HG02943 (cell line): ENCODE measurements at regions not wholly inside any gene's neighbourhood (a gene's known extent, or its start where the extent isn't known, plus 50 kb on each side); places are given as distances from the start of the nearest gene placed in this dataset.
"Not testable (repeated sequence)": the region's sequence is repeated elsewhere in the genome, so short reads cannot be mapped to it uniquely, and the experiment has no call there.

Experiments used
- ATAC-seq: cut with Tn5 transposase; IDR thresholded peaks from one replicate; pipeline ENCODE4 v1.9.1; 2021; ENCODE audit warnings: mild to moderate bottlenecking, low read depth, moderate library complexity; ENCODE audit not compliant: unreplicated experiment

GRCh38 chr2:226121046-226121738 is 678.4 kb downstream of the IRS1 start:
- ATAC-seq = no peak

GRCh38 chr2:226118471-226119429 is 680.9 kb downstream of the IRS1 start:
- ATAC-seq = no peak

- ATAC-seq = no peak
Observed at GRCh38 chr2:226117510-226118065, 682.0 kb downstream of the IRS1 start.

- no peak for ATAC-seq
Observed at GRCh38 chr2:226116346-226116745, 683.3 kb downstream of the IRS1 start.

GRCh38 chr2:226115832-226116200 is 683.8 kb downstream of the IRS1 start:
- ATAC-seq = no peak

GRCh38 chr2:226115102-226115831 is 684.4 kb downstream of the IRS1 start:
- no peak for ATAC-seq

GRCh38 chr2:226114436-226114835 is 685.2 kb downstream of the IRS1 start:
- ATAC-seq = no peak

- ATAC-seq = no peak
Observed at GRCh38 chr2:226098861-226099745, 699.6 kb downstream of the NYAP2 start.

- no peak for ATAC-seq
Observed at GRCh38 chr2:226095058-226095457, 695.5 kb downstream of the NYAP2 start.

- ATAC-seq = no peak
Observed at GRCh38 chr2:226093364-226093763, 693.9 kb downstream of the NYAP2 start.

- no peak for ATAC-seq
Observed at GRCh38 chr2:226088366-226088674, 688.8 kb downstream of the NYAP2 start.

- no peak for ATAC-seq
Observed at GRCh38 chr2:226087505-226088365, 688.2 kb downstream of the NYAP2 start.

GRCh38 chr2:226087051-226087450 is 687.5 kb downstream of the NYAP2 start:
- no peak for ATAC-seq

GRCh38 chr2:226086190-226086589 is 686.7 kb downstream of the NYAP2 start:
- ATAC-seq = no peak

- not testable (repeated sequence) for ATAC-seq
Observed at GRCh38 chr2:226085425-226085824, 685.9 kb downstream of the NYAP2 start.

GRCh38 chr2:226080334-226080733 is 680.8 kb downstream of the NYAP2 start:
- ATAC-seq = no peak

GRCh38 chr2:226079671-226080181 is 680.2 kb downstream of the NYAP2 start:
- ATAC-seq = no peak

- no peak for ATAC-seq
Observed at GRCh38 chr2:226079196-226079595, 679.7 kb downstream of the NYAP2 start.

- ATAC-seq = no peak
Observed at GRCh38 chr2:226078666-226079065, 679.2 kb downstream of the NYAP2 start.
